SK-N-SH (cell line): ENCODE measurements at regions not wholly inside any gene's neighbourhood (a gene's known extent, or its start where the extent isn't known, plus 50 kb on each side); places are given as distances from the start of the nearest gene placed in this dataset.

ENCODE experiments used
- CTCF ChIA-PET: fragments of 300-600, 350-600 bp; formaldehyde crosslinking; extraction: SDS; loops from one replicate; lab custom pipeline; 2021; lab: Yijun Ruan, JAX
- POLR2A ChIA-PET: fragments of 350-600 bp; sonication (Branson Sonifier 250); formaldehyde crosslinking; extraction: SDS; loops from one replicate; lab custom pipeline; 2020; ENCODE audit warnings: antibody characterized with exemption, inconsistent platforms; lab: Yijun Ruan, JAX
- DNase-seq: peaks from one replicate; pipeline ENCODE4 v3.0.0; 2012
- H2AFZ ChIP-seq: fragments of 200-600 bp; sonication (generic); 2 replicates; pipeline ENCODE4 v1.8.1; 2016; ENCODE audit warnings: antibody characterized with exemption, mild to moderate bottlenecking, low read depth
- H3F3A ChIP-seq: fragments of 200-600 bp; sonication (generic); replicated peaks from 2 replicates; pipeline ENCODE3; 2016; ENCODE audit warnings: antibody characterized with exemption, mild to moderate bottlenecking; ENCODE audit not compliant: insufficient read depth
- H3K27ac ChIP-seq, 2 experiments: fragments of 200-500 bp in 1 of 2; fragments of 200-600 bp in 1 of 2; sonication (Bioruptor generic) in 1 of 2; sonication (generic), shearing (Covaris generic) in 1 of 2; 2 replicates each; pipeline versions ENCODE4 v1.5.1 to v1.6.1; 2014 to 2016; ENCODE audit warnings: low read depth in 2 of 2, inconsistent platforms in 1 of 2, low read length in 1 of 2, mild to moderate bottlenecking in 1 of 2, mixed read lengths in 1 of 2
- H3K27me3 ChIP-seq: fragments of 200-600 bp; sonication (generic), shearing (Covaris generic); 2 replicates; pipeline ENCODE4 v1.6.1; 2016; ENCODE audit warnings: mixed run types; ENCODE audit not compliant: insufficient read depth
- H3K36me3 ChIP-seq, 2 experiments: fragments of 200-500 bp in 1 of 2; fragments of 200-600 bp in 1 of 2; sonication (Bioruptor generic) in 1 of 2; sonication (generic) in 1 of 2; replicated peaks in 1 of 2; 2 replicates each; pipeline versions ENCODE3 to v1.5.1; 2014 to 2016; ENCODE audit warnings: low read length in 1 of 2, mild to moderate bottlenecking in 1 of 2; ENCODE audit not compliant: insufficient read depth in 2 of 2, control insufficient read depth in 1 of 2
- H3K4me1 ChIP-seq, 2 experiments: fragments of 200-500 bp in 1 of 2; fragments of 200-600 bp in 1 of 2; sonication (Bioruptor generic) in 1 of 2; sonication (generic), shearing (Covaris generic) in 1 of 2; 2 replicates each; pipeline versions ENCODE4 v1.5.1 to v1.6.1; 2014 to 2016; ENCODE audit warnings: low read depth in 1 of 2, low read length in 1 of 2, mixed run types in 1 of 2; ENCODE audit not compliant: insufficient read depth in 2 of 2, control insufficient read depth in 1 of 2
- H3K4me2 ChIP-seq: fragments of 200-600 bp; sonication (generic), shearing (Covaris generic); 2 replicates; pipeline ENCODE4 v1.6.1; 2017; ENCODE audit warnings: mixed run types
- H3K4me3 ChIP-seq, 2 experiments: fragments of 200-500 bp in 1 of 2; fragments of 200-600 bp in 1 of 2; sonication (Bioruptor generic) in 1 of 2; sonication (generic), shearing (Covaris generic) in 1 of 2; 2 replicates each; pipeline versions ENCODE4 v1.5.1 to v1.8.1; 2014 to 2016; ENCODE audit warnings: low read depth in 2 of 2, inconsistent platforms in 1 of 2, low read length in 1 of 2, mild to moderate bottlenecking in 1 of 2, mixed read lengths in 1 of 2, moderate library complexity in 1 of 2
- H3K79me2 ChIP-seq: fragments of 200-600 bp; sonication (generic); 2 replicates; pipeline ENCODE4 v1.8.1; 2017; ENCODE audit warnings: mild to moderate bottlenecking; ENCODE audit not compliant: insufficient read depth
- H3K9ac ChIP-seq: fragments of 200-600 bp; sonication (generic); 2 replicates; pipeline ENCODE4 v1.6.1; 2017; ENCODE audit warnings: mixed run types
- H3K9me2 ChIP-seq: fragments of 200-600 bp; sonication (generic); 2 replicates; pipeline ENCODE4 v1.6.1; 2017; ENCODE audit warnings: mixed run types
- H3K9me3 ChIP-seq: fragments of 200-600 bp; sonication (generic); 2 replicates; pipeline ENCODE4 v1.6.1; 2017; ENCODE audit warnings: mixed run types, mild to moderate bottlenecking, moderate library complexity
- H4K20me1 ChIP-seq: fragments of 200-600 bp; sonication (generic); 2 replicates; pipeline ENCODE4 v1.6.1; 2017; ENCODE audit warnings: mild to moderate bottlenecking, mixed run types; ENCODE audit not compliant: insufficient read depth
- CHD2 ChIP-seq: fragments of 150-350 bp; IDR thresholded peaks from 2 replicates; pipeline ENCODE4 v1.6.1; 2018; ENCODE audit warnings: low read length; ENCODE audit not compliant: partially characterized antibody
- FOXJ3 ChIP-seq: sonication (generic); formaldehyde crosslinking; IDR thresholded peaks from 2 replicates; pipeline ENCODE4 v1.5.1; 2020; ENCODE audit warnings: mild to moderate bottlenecking, missing genetic modification reagents
- IRF3 ChIP-seq: fragments of 150-350 bp; IDR thresholded peaks from 2 replicates; pipeline ENCODE4 v1.6.1; 2016; ENCODE audit warnings: mild to moderate bottlenecking, low read depth, low read length
- JUND ChIP-seq: IDR thresholded peaks from 2 replicates; pipeline ENCODE4 v1.4.0; 2012
- MEF2A ChIP-seq: IDR thresholded peaks from 2 replicates; pipeline ENCODE4 v1.4.0; 2012; ENCODE audit warnings: low read depth, borderline replicate concordance
- MXI1 ChIP-seq: IDR thresholded peaks from 2 replicates; pipeline ENCODE4 v1.6.1; 2012; ENCODE audit warnings: mild to moderate bottlenecking, low read depth, low read length, improper control_type of control experiment
- NFIC ChIP-seq: IDR thresholded peaks from 2 replicates; pipeline ENCODE4 v1.4.0; 2012; ENCODE audit warnings: borderline replicate concordance
- NRF1 ChIP-seq: IDR thresholded peaks from 2 replicates; pipeline ENCODE4 v1.6.1; 2012; ENCODE audit warnings: low read depth, mild to moderate bottlenecking, low read length
- PBX3 ChIP-seq: IDR thresholded peaks from 2 replicates; pipeline ENCODE4; 2012
- POLR2AphosphoS5 ChIP-seq: IDR thresholded peaks from 2 replicates; pipeline ENCODE4 v1.6.1; 2012; ENCODE audit warnings: low read depth, low read length
- RAD21 ChIP-seq: IDR thresholded peaks from 2 replicates; pipeline ENCODE4 v1.6.1; 2012; ENCODE audit warnings: mild to moderate bottlenecking, low read length
- RCOR1 ChIP-seq: fragments of 150-350 bp; IDR thresholded peaks from 2 replicates; pipeline ENCODE4 v1.6.1; 2017; ENCODE audit warnings: antibody characterized with exemption, low read length
- RFX5 ChIP-seq: IDR thresholded peaks from 2 replicates; pipeline ENCODE4 v1.6.1; 2012; ENCODE audit warnings: mild to moderate bottlenecking, improper control_type of control experiment, low read length
- SMC3 ChIP-seq: IDR thresholded peaks from 2 replicates; pipeline ENCODE4 v1.6.1; 2012; ENCODE audit warnings: low read depth, low read length, improper control_type of control experiment
- TAF1 ChIP-seq: IDR thresholded peaks from 2 replicates; pipeline ENCODE4 v1.6.1; 2012; ENCODE audit warnings: low read depth, mild to moderate bottlenecking, low read length, moderate library complexity, borderline replicate concordance
- TCF12 ChIP-seq: IDR thresholded peaks from 2 replicates; pipeline ENCODE4 v1.4.0; 2012
- TEAD4 ChIP-seq: IDR thresholded peaks from 2 replicates; pipeline ENCODE4 v1.4.0; 2012; ENCODE audit warnings: mild to moderate bottlenecking, borderline replicate concordance; ENCODE audit not compliant: insufficient read depth
- USF1 ChIP-seq: IDR thresholded peaks from 2 replicates; pipeline ENCODE4 v1.4.0; 2012; ENCODE audit warnings: low read depth, borderline replicate concordance
- USF2 ChIP-seq: fragments of 150-350 bp; IDR thresholded peaks from 2 replicates; pipeline ENCODE4 v1.6.1; 2017; ENCODE audit warnings: antibody characterized with exemption, low read length, low read depth, borderline replicate concordance
- ZBTB33 ChIP-seq: IDR thresholded peaks from 2 replicates; pipeline ENCODE4 v1.4.0; 2012; ENCODE audit warnings: low read depth, borderline replicate concordance
- WGBS: methylation state at CpG from one replicate; pipeline ENCODE4 v1.1.6; 2017; ENCODE audit warnings: low lambda C conversion rate; 5-methylcytosine and 5-hydroxymethylcytosine counted together

DNA sequence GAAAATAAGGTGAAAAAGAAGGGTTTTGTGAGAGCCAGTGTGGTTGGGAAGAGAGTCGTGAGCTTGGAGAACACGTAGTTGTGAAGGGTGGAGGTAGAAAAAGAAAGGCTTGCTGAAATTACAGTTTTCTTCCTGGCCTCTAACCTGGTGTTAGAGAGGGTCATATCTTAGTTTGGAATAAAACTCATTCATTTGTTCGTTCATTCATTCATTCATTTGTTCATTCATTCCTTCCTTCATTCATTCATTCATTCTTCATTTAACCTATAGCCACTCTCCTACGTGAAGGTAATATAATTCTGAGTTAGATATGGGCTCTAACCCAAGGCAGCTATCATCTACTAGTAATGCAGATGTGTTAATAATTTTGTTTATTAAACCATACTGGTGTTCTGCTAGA is 111.8 kb upstream of the ZNF521 start:
- TF ChIP-seq ZBTB33 (no peak), TEAD4 (no peak), RFX5 (no peak), SMC3 (no peak), CHD2 (no peak), IRF3 (no peak), TCF12 (no peak), PBX3 (no peak), MXI1 (no peak)

GRCh38 chr18:25459814-25460213 is 107.8 kb upstream of the ZNF521 start:
- Histone ChIP-seq H3K9me3 (no peaks in the 10 kb centered on the region), H4K20me1 (no peaks in the 10 kb centered on the region), H3K27ac (no peak overlapping the region), H3F3A (no peaks in the 10 kb centered on the region), H3K4me2 (no peak overlapping the region), H3K36me3 (no peaks in the 10 kb centered on the region), H3K9ac (no peak overlapping the region), H3K9me2 (no peaks in the 10 kb centered on the region), H3K4me1 (peaks cover 0 to 7% of the 10 kb centered on the region in 2 experiments; a peak in 1 of 4 replicates), H2AFZ (no peak overlapping the region), H3K4me3 (no peak overlapping the region), H3K27me3 (no peaks in the 10 kb centered on the region), H3K79me2 (no peaks in the 10 kb centered on the region)
- POLR2A ChIA-PET: no interaction called here
- DNase-seq: no peak
- 57% methylated on average over 1 of the region's 1 CpG for WGBS
- CTCF ChIA-PET: no interaction called here
- TF ChIP-seq MEF2A (no peak), NRF1 (no peak), TCF12 (no peak), USF1 (no peak), SMC3 (no peak), RAD21 (no peak), MXI1 (no peak), RCOR1 (no peak), IRF3 (no peak), JUND (no peak), POLR2AphosphoS5 (no peak), FOXJ3 (CRISPR knock-in tag) (no peak), TAF1 (no peak), USF2 (no peak), NFIC (no peak)

More for the DNA sequence above, 111.8 kb upstream of the ZNF521 start:
- H3K9ac ChIP-seq: no peak overlapping the region
- H3K9me3 ChIP-seq: no peaks in the 10 kb centered on the region
- no peak overlapping the region for H3K4me2 ChIP-seq
- POLR2A ChIA-PET: no interaction called here
- no peaks in the 10 kb centered on the region for H3K27me3 ChIP-seq
- H4K20me1 ChIP-seq: no peaks in the 10 kb centered on the region
- peaks cover 0 to 9% of the 10 kb centered on the region in 2 experiments; a peak in 2 of 4 replicates for H3K4me1 ChIP-seq
- H3K9me2 ChIP-seq: no peaks in the 10 kb centered on the region
- no peaks in the 10 kb centered on the region for H3F3A ChIP-seq
- DNase-seq: no peak
- CTCF ChIA-PET: no interaction called here
- 65% methylated on average over 4 of the region's 4 CpGs for WGBS
- H3K36me3 ChIP-seq: no peaks in the 10 kb centered on the region
- H3K27ac ChIP-seq: no peak overlapping the region
- H3K4me3 ChIP-seq: no peak overlapping the region
- no peak overlapping the region for H2AFZ ChIP-seq
- no peaks in the 10 kb centered on the region for H3K79me2 ChIP-seq
